ENCODE measurements at regions not wholly inside any gene's neighbourhood (a gene's known extent, or its start where the extent isn't known, plus 50 kb on each side); places are given as distances from the start of the nearest gene placed in this dataset.

- BruUV-seq (replicated peaks) = no TSS peak
- Histone ChIP-seq H3K36me3 (ENCODE audit: control insufficient read depth in 2 of 2, insufficient read depth in 2 of 2, low read length in 1 of 2) (no peaks in the 10 kb centered on the region), H2AFZ (ENCODE audit: control insufficient read depth, low read depth, low read length) (no peak overlapping the region), H4K20me1 (ENCODE audit: control insufficient read depth, insufficient read depth) (no peaks in the 10 kb centered on the region), H3K9me3 (replicated peaks; ENCODE audit: control insufficient read depth, insufficient read depth, low read length) (peaks cover 2% of the 10 kb centered on the region; the same call in 1 of the 3 replicates), H3K79me2 (ENCODE audit: control insufficient read depth, insufficient read depth, low read length) (no peaks in the 10 kb centered on the region), H3K27ac (ENCODE audit: control insufficient read depth, insufficient read depth) (no peak overlapping the region), H3K4me3 (no peak overlapping the region), H3K27me3 (replicated peaks in 1 of 2; ENCODE audit: control insufficient read depth in 2 of 2, insufficient read depth in 2 of 2, low read length in 1 of 2) (no peaks in the 10 kb centered on the region; a peak in 1 of 4 replicates), H3K9ac (ENCODE audit: control insufficient read depth, insufficient read depth, low read length) (no peak overlapping the region), H3K4me2 (ENCODE audit: control insufficient read depth, insufficient read depth) (no peak overlapping the region), H3K4me1 (ENCODE audit: control insufficient read depth, insufficient read depth, low read length) (no peaks in the 10 kb centered on the region)
- ATAC-seq (no peak), DNase-seq (ENCODE audit: low read depth, low spot score) (no peak), FAIRE-seq (no peak)
- WGBS (ENCODE audit: insufficient coverage, insufficient replicate concordance, low lambda C conversion rate, missing lambda C conversion rate) = 32% methylated on average over 17 of the region's 24 CpGs
- CTCF ChIA-PET = no interaction called here
- TF ChIP-seq GABPA (IDR thresholded peaks at IDR 0.05; ENCODE audit: low read depth) (no peak), CREM (IDR thresholded peaks at IDR 0.05; ENCODE audit: low read depth) (no peak), KLF5 (IDR thresholded peaks at IDR 0.05; ENCODE audit: partially characterized antibody) (no peak), CBX3 (IDR thresholded peaks at IDR 0.05; ENCODE audit: borderline replicate concordance, low read depth) (no peak), MLLT1 (IDR thresholded peaks at IDR 0.05) (no peak), BCLAF1 (IDR thresholded peaks at IDR 0.05) (no peak), CBFB (IDR thresholded peaks at IDR 0.05; ENCODE audit: low read depth) (no peak), SIX5 (IDR thresholded peaks at IDR 0.05; ENCODE audit: low read depth, low read length, severe bottlenecking) (no peak), ESRRA (IDR thresholded peaks at IDR 0.05; ENCODE audit: low read length) (no peak), CHD2 (IDR thresholded peaks at IDR 0.05; ENCODE audit: borderline replicate concordance, low read depth, low read length) (no peak), MTA3 (IDR thresholded peaks at IDR 0.05; ENCODE audit: borderline replicate concordance, low read length) (no peak), CEBPB (IDR thresholded peaks at IDR 0.05; ENCODE audit: borderline replicate concordance in 1 of 2, low read depth in 2 of 2, low read length in 2 of 2) (no peak), ZSCAN29 (IDR thresholded peaks at IDR 0.05) (no peak), HCFC1 (IDR thresholded peaks at IDR 0.05; ENCODE audit: low read length) (no peak), TCF7 (IDR thresholded peaks at IDR 0.05; ENCODE audit: borderline replicate concordance) (no peak)
- TF ChIP-seq, protein P1, sequence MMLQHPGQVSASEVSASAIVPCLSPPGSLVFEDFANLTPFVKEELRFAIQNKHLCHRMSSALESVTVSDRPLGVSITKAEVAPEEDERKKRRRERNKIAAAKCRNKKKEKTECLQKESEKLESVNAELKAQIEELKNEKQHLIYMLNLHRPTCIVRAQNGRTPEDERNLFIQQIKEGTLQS (IDR thresholded peaks at IDR 0.05; ENCODE audit: borderline replicate concordance, extremely low read depth, low read depth, low read length) = no peak
- in situ Hi-C loops (cut with MboI) (no loop called here), intact Hi-C loops (cut with micrococcal nuclease; ENCODE audit: unreplicated experiment) (no loop called here)
- SMC1A ChIA-PET (ENCODE audit: uncharacterized antibody, unreplicated experiment) = no interaction called here
- RAD21 ChIA-PET (ENCODE audit: unreplicated experiment) = no interaction called here
- POLR2A ChIA-PET = no interaction called here
These were observed 52.4 kb downstream of the MRPL36 start for GRCh38 chr5:1747079-1747802.

Measured in GM12878 (cell line).